Right forelimb (tissue), 1 donor: ENCODE measurements at regions not wholly inside any gene's neighbourhood (a gene's known extent, or its start where the extent isn't known, plus 50 kb on each side); places are given as distances from the start of the nearest gene placed in this dataset.

Experiments
- DNase-seq: peaks from one replicate; pipeline ENCODE4 v3.0.0-alpha.2; 2018

DNA sequence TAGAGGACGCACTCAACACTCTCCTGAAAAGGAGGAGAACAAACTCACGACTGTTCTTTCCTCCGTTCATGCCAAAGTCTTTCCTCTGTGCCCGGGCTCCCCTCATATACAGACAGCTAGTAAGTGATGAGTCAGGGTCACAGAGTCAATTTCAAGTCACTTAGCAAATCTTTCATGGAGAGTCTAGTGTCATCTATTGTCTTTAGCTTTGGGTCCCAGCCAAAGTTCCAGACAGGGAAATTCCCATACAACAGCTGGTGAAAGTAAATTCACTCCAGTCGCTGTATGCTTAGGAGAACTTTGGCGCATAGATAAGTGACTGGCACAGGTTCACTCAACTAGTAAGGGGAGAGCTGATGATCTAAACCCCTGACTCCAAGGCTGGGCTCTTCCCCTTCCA lies 226.5 kb downstream of the MID1 start:
- no peak for DNase-seq

DNA sequence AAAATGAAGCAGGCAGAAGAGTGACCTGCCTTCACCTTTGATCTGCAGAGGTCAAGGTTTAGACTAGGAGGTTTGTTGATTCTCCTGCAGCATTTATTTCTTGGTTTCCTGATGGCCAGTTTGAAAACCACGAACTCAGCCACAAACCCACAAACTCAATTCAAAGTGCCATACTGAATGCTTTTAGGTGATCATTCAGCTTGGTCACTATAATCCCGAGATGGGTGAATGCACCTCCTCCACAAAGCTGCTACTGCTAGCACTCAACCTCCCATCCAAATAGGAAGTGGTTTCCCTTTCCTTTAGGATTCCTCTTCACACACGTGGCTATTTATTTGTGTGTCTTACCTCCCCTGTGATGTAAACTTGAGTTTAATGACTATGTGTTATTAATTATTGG lies 225.2 kb downstream of the MID1 start:
- DNase-seq, result no peak
